ENCODE measurements at regions not wholly inside any gene's neighbourhood (a gene's known extent, or its start where the extent isn't known, plus 50 kb on each side); places are given as distances from the start of the nearest gene placed in this dataset.

GRCh38 chr7:42476255-42476654 is 239.2 kb upstream of the GLI3 start:
- Histone ChIP-seq H3K4me3 (replicated peaks in 1 of 2; ENCODE audit: low read depth in 1 of 2, low read length in 2 of 2) (no peak overlapping the region), H3K27ac (ENCODE audit: low read depth, low read length) (no peak overlapping the region), H2AFZ (ENCODE audit: low read depth, low read length, poor library complexity, severe bottlenecking) (no peak overlapping the region), H3K9me3 (ENCODE audit: control insufficient read depth in 1 of 2, insufficient read depth in 1 of 2, low read depth in 1 of 2, low read length in 2 of 2) (no peaks in the 10 kb centered on the region; a peak in 2 of 4 replicates), H3K9me2 (ENCODE audit: insufficient read depth) (no peaks in the 10 kb centered on the region), H3K36me3 (ENCODE audit: control insufficient read depth in 1 of 2, insufficient read depth in 2 of 2, low read length in 2 of 2) (no peaks in the 10 kb centered on the region), H3K4me2 (ENCODE audit: low read length) (no peak overlapping the region), H3K4me1 (ENCODE audit: control insufficient read depth in 1 of 2, insufficient read depth in 2 of 2, low read length in 2 of 2) (no peaks in the 10 kb centered on the region), H3K9ac (ENCODE audit: low read length) (no peak overlapping the region), H3K79me2 (ENCODE audit: insufficient read depth, low read length) (no peaks in the 10 kb centered on the region), H3K27me3 (ENCODE audit: insufficient read depth, low read length) (no peaks in the 10 kb centered on the region; the same call in 1 of the 2 replicates), H4K20me1 (ENCODE audit: insufficient read depth) (no peaks in the 10 kb centered on the region)
- DNase-seq (ENCODE audit: low read depth, low spot score) (no peak), ATAC-seq (no peak)
- TF ChIP-seq ZFX (IDR thresholded peaks at IDR 0.05), result no peak
- no peak for TF ChIP-seq CTCF (IDR thresholded peaks at IDR 0.05 in 2 of 3, conservative IDR thresholded peaks at IDR 0.05 in 1 of 3; ENCODE audit: borderline replicate concordance in 1 of 3, insufficient read depth in 1 of 3, low read depth in 2 of 3, low read length in 2 of 3)
- ChIA-PET RAD21 (ENCODE audit: low non-redundant PET in 1 of 2, low total read pairs in 2 of 2, uncharacterized antibody in 2 of 2, unreplicated experiment in 2 of 2) (no interaction called here), CTCF (no interaction called here), POLR2A (no interaction called here)
- no TSS peak for BruUV-seq (replicated peaks)
- intact Hi-C loops (cut with micrococcal nuclease), result no loop called here

- CTCF ChIA-PET, result no interaction called here
- Histone ChIP-seq H3K4me2 (ENCODE audit: low read length) (no peak overlapping the region), H2AFZ (ENCODE audit: low read depth, low read length, poor library complexity, severe bottlenecking) (no peak overlapping the region), H3K9me2 (ENCODE audit: insufficient read depth) (no peaks in the 10 kb centered on the region), H3K79me2 (ENCODE audit: insufficient read depth, low read length) (no peaks in the 10 kb centered on the region), H3K9ac (ENCODE audit: low read length) (no peak overlapping the region), H3K4me3 (replicated peaks in 1 of 2; ENCODE audit: low read depth in 1 of 2, low read length in 2 of 2) (no peak overlapping the region), H3K27ac (ENCODE audit: low read depth, low read length) (no peak overlapping the region), H3K9me3 (ENCODE audit: control insufficient read depth in 1 of 2, insufficient read depth in 1 of 2, low read depth in 1 of 2, low read length in 2 of 2) (no peaks in the 10 kb centered on the region; a peak in 2 of 4 replicates), H3K27me3 (ENCODE audit: insufficient read depth, low read length) (no peaks in the 10 kb centered on the region), H3K4me1 (ENCODE audit: control insufficient read depth in 1 of 2, insufficient read depth in 2 of 2, low read length in 2 of 2) (no peaks in the 10 kb centered on the region), H3K36me3 (ENCODE audit: control insufficient read depth in 1 of 2, insufficient read depth in 2 of 2, low read length in 2 of 2) (no peaks in the 10 kb centered on the region), H4K20me1 (ENCODE audit: insufficient read depth) (no peaks in the 10 kb centered on the region)
- BruUV-seq (replicated peaks), result no TSS peak
- POLR2A ChIA-PET, result no interaction called here
- RAD21 ChIA-PET (ENCODE audit: low non-redundant PET in 1 of 2, low total read pairs in 2 of 2, uncharacterized antibody in 2 of 2, unreplicated experiment in 2 of 2), result no interaction called here
- DNase-seq (ENCODE audit: low read depth, low spot score), result no peak
- intact Hi-C loops (cut with micrococcal nuclease), result no loop called here
- no peak for ATAC-seq
- no peak for TF ChIP-seq ATF3 (IDR thresholded peaks at IDR 0.05)
- no peak for TF ChIP-seq SIN3A (IDR thresholded peaks at IDR 0.05; ENCODE audit: low read depth)
These were observed 238.1 kb upstream of the GLI3 start for GRCh38 chr7:42475082-42475481.
